NCI-H748 (cell line): ENCODE measurements at regions not wholly inside any gene's neighbourhood (a gene's known extent, or its start where the extent isn't known, plus 50 kb on each side); places are given as distances from the start of the nearest gene placed in this dataset.

ENCODE experiments used
- DNase-seq: peaks from one replicate; lab custom pipeline; 2025; ENCODE audit not compliant: unreplicated experiment; lab: John Stamatoyannopoulos, UW

- no peak for DNase-seq
Observed at GRCh38 chr1:29456685-29457435, 220.5 kb downstream of the PTPRU start.

GRCh38 chr1:29455781-29456180 is 219.5 kb downstream of the PTPRU start:
- no peak for DNase-seq

GRCh38 chr1:29454616-29455380 is 218.5 kb downstream of the PTPRU start:
- no peak for DNase-seq

GRCh38 chr1:29453502-29454240 is 217.3 kb downstream of the PTPRU start:
- DNase-seq, result peak; percentile 24

GRCh38 chr1:29452463-29453230 is 216.3 kb downstream of the PTPRU start:
- DNase-seq, result no peak

GRCh38 chr1:29451368-29451892 is 215.1 kb downstream of the PTPRU start:
- DNase-seq, result peak; percentile 21

GRCh38 chr1:29450591-29450990 is 214.3 kb downstream of the PTPRU start:
- DNase-seq, result peak; percentile 2

GRCh38 chr1:29448456-29449235 is 212.3 kb downstream of the PTPRU start:
- DNase-seq, result no peak

- DNase-seq, result no peak
Observed at GRCh38 chr1:29447368-29447767, 211.0 kb downstream of the PTPRU start.

GRCh38 chr1:29444782-29445729 is 208.7 kb downstream of the PTPRU start:
- no peak for DNase-seq

- DNase-seq, result no peak
Observed at GRCh38 chr1:29444081-29444715, 207.9 kb downstream of the PTPRU start.

GRCh38 chr1:29441916-29442668 is 205.8 kb downstream of the PTPRU start:
- DNase-seq, result no peak

GRCh38 chr1:29439615-29440014 is 203.3 kb downstream of the PTPRU start:
- no peak for DNase-seq

GRCh38 chr1:29438991-29439390 is 202.7 kb downstream of the PTPRU start:
- no peak for DNase-seq

GRCh38 chr1:29437946-29438345 is 201.6 kb downstream of the PTPRU start:
- no peak for DNase-seq

- no peak for DNase-seq
Observed at GRCh38 chr1:29436181-29436785, 200.0 kb downstream of the PTPRU start.

- DNase-seq, result no peak
Observed at GRCh38 chr1:29433830-29434229, 197.5 kb downstream of the PTPRU start.
